Ascending aorta (tissue), 2 donors: ENCODE measurements at regions not wholly inside any gene's neighbourhood (a gene's known extent, or its start where the extent isn't known, plus 50 kb on each side); places are given as distances from the start of the nearest gene placed in this dataset.

Source experiments
- DNase-seq, 2 donors: peaks; one replicate each; pipeline ENCODE4 v3.0.0-alpha.2; 2019; ENCODE audit warnings: low spot score in 2 of 2
- H3K27ac ChIP-seq, 2 donors: fragments of 200-600 bp; sonication (generic); one replicate each; pipeline ENCODE4 v1.5.1; 2016 to 2017; ENCODE audit warnings: mild to moderate bottlenecking in 1 of 2
- H3K27me3 ChIP-seq: fragments of 200-600 bp; sonication (generic); one replicate; pipeline ENCODE4 v1.5.1; 2017
- H3K36me3 ChIP-seq, 2 donors: fragments of 200-600 bp; sonication (generic); one replicate each; pipeline ENCODE4 v1.5.1; 2016
- H3K4me1 ChIP-seq, 2 donors: fragments of 200-600 bp; sonication (generic); one replicate each; pipeline ENCODE4 v1.5.1; 2016 to 2017; ENCODE audit warnings: mild to moderate bottlenecking in 1 of 2
- H3K4me3 ChIP-seq, 2 donors: fragments of 200-600 bp; sonication (generic); one replicate each; pipeline ENCODE4 v1.5.1; 2016 to 2017; ENCODE audit warnings: mild to moderate bottlenecking in 1 of 2
- H3K9me3 ChIP-seq, 2 donors: fragments of 200-600 bp; sonication (generic); one replicate each; pipeline ENCODE4 v1.5.1; 2016
- CTCF ChIP-seq, 3 experiments: fragments of 200-600 bp in 2 of 3; fragments of 450-650 bp in 1 of 3; sonication (generic) in 2 of 3; IDR thresholded peaks; one replicate each; pipeline ENCODE4 v1.5.1; 2016 to 2019; ENCODE audit warnings: antibody characterized with exemption in 3 of 3, mild to moderate bottlenecking in 1 of 3, moderate library complexity in 1 of 3
- intact Hi-C: fragments of 100-400 bp; cut with DNase I; formaldehyde crosslinking; loops from one replicate; pipeline ENCODE4 v1.15.1; 2023

GRCh38 chrX:109859651-109860050 is 126.6 kb upstream of the ACSL4 start:
- Histone ChIP-seq H3K36me3 (no peaks in the 10 kb centered on the region), H3K4me3 (no peak overlapping the region), H3K9me3 (no peaks in the 10 kb centered on the region), H3K27ac (no peak overlapping the region), H3K4me1 (peaks cover 0 to 3% of the 10 kb centered on the region in 2 donors), H3K27me3 (no peaks in the 10 kb centered on the region)
- no peak for TF ChIP-seq CTCF (IDR thresholded peaks at IDR 0.05)
- intact Hi-C loops, result loop anchor here (5.0 kb wide), 2 partner anchors 77 to 147 kb away; no protein-coding TSS in a partner anchor
- no peak for DNase-seq

- no peaks in the 10 kb centered on the region for H3K36me3 ChIP-seq
- no peaks in the 10 kb centered on the region for H3K9me3 ChIP-seq
- no peak for DNase-seq
- intact Hi-C loops, result no loop called here
- no peak overlapping the region for H3K4me3 ChIP-seq
- TF ChIP-seq CTCF (IDR thresholded peaks at IDR 0.05), result no peak
- no peak overlapping the region for H3K27ac ChIP-seq
- H3K4me1 ChIP-seq, result no peaks in the 10 kb centered on the region
- no peaks in the 10 kb centered on the region for H3K27me3 ChIP-seq
Observed at GRCh38 chrX:109862433-109862832, 129.4 kb upstream of the ACSL4 start.

GRCh38 chrX:109863811-109864210 is 130.8 kb upstream of the ACSL4 start:
- H3K36me3 ChIP-seq, result no peaks in the 10 kb centered on the region

GRCh38 chrX:109871121-109871888 is 131.6 kb upstream of the TMEM164 start:
- H3K9me3 ChIP-seq, result no peaks in the 10 kb centered on the region
- H3K4me1 ChIP-seq, result no peaks in the 10 kb centered on the region
- no peaks in the 10 kb centered on the region for H3K27me3 ChIP-seq
- intact Hi-C loops, result no loop called here
- H3K36me3 ChIP-seq, result no peaks in the 10 kb centered on the region
- TF ChIP-seq CTCF (IDR thresholded peaks at IDR 0.05), result no peak
- no peak for DNase-seq
- no peak overlapping the region for H3K4me3 ChIP-seq
- H3K27ac ChIP-seq, result no peak overlapping the region

More at GRCh38 chrX:109863811-109864210, 130.8 kb upstream of the ACSL4 start:
- TF ChIP-seq CTCF (IDR thresholded peaks at IDR 0.05), result no peak
- Histone ChIP-seq H3K27me3 (no peaks in the 10 kb centered on the region), H3K27ac (no peak overlapping the region), H3K4me3 (no peak overlapping the region), H3K4me1 (no peaks in the 10 kb centered on the region), H3K9me3 (no peaks in the 10 kb centered on the region)
- intact Hi-C loops, result no loop called here
- DNase-seq, result no peak

- no peak overlapping the region for H3K27ac ChIP-seq
- H3K27me3 ChIP-seq, result no peaks in the 10 kb centered on the region
- intact Hi-C loops, result no loop called here
- no peaks in the 10 kb centered on the region for H3K4me1 ChIP-seq
- no peak for DNase-seq
- TF ChIP-seq CTCF (IDR thresholded peaks at IDR 0.05), result no peak
- no peak overlapping the region for H3K4me3 ChIP-seq
- H3K36me3 ChIP-seq, result no peaks in the 10 kb centered on the region
- no peaks in the 10 kb centered on the region for H3K9me3 ChIP-seq
Observed at GRCh38 chrX:109872021-109872732, 130.7 kb upstream of the TMEM164 start.
